Stimulated activated naive CD8-positive, alpha-beta T cell treated with anti-CD3 and anti-CD28 coated beads, Interleukin-15, Interleukin-2, amounts not matched to agents 100 ng/mL and 50 ng/mL, for 24 hours (primary cell): ENCODE measurements at regions not wholly inside any gene's neighbourhood (a gene's known extent, or its start where the extent isn't known, plus 50 kb on each side); places are given as distances from the start of the nearest gene placed in this dataset.
"Not testable (repeated sequence)": the region's sequence is repeated elsewhere in the genome, so short reads cannot be mapped to it uniquely, and the experiment has no call there.

Experiments used
- H3K27ac Mint-ChIP-seq: one replicate; pipeline ENCODE4 v1.8.0; 2021; ENCODE audit warnings: mild to moderate bottlenecking, mixed read lengths
- H3K27me3 Mint-ChIP-seq: one replicate; pipeline ENCODE4 v1.8.0; 2021; ENCODE audit warnings: mixed read lengths
- H3K36me3 Mint-ChIP-seq: one replicate; pipeline ENCODE4 v1.8.0; 2021; ENCODE audit warnings: low read depth, mixed read lengths
- H3K4me1 Mint-ChIP-seq: one replicate; pipeline ENCODE4 v1.8.0; 2021; ENCODE audit warnings: low read depth, mixed read lengths
- H3K4me3 Mint-ChIP-seq: one replicate; pipeline ENCODE4 v1.8.0; 2021; ENCODE audit warnings: mild to moderate bottlenecking, mixed read lengths
- H3K9me3 Mint-ChIP-seq: one replicate; pipeline ENCODE4 v1.8.0; 2021; ENCODE audit warnings: mixed read lengths

DNA sequence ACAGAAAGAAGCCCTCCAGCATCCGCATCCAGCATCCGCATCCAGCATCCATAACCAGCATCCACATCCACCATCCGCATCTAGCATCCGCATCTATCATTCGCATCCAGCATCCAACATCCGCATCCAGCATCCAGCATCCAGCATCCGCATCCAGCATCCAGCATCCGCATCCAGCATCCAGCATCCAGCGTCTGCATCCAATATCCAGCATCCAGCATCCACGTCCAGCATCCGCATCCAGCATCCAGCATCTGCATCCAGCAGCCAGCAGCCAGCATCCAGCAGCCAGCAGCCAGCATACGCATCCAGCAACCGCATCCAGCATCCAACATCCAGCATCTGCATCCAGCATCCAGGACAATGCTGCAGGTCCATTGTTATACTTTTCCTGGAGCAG, 671.0 kb upstream of the C16orf82 start:
- Mint-ChIP-seq H3K27ac (no peak overlapping the region), H3K4me3 (no peak overlapping the region), H3K36me3 (no peaks in the 10 kb centered on the region), H3K27me3 (peaks cover 10% of the 10 kb centered on the region), H3K9me3 (no peaks in the 10 kb centered on the region), H3K4me1 (no peaks in the 10 kb centered on the region)

GRCh38 chr16:26396511-26397235, 670.1 kb upstream of the C16orf82 start:
- Mint-ChIP-seq H3K9me3 (no peaks in the 10 kb centered on the region), H3K36me3 (no peaks in the 10 kb centered on the region), H3K27ac (no peak overlapping the region), H3K27me3 (peaks cover 12% of the 10 kb centered on the region), H3K4me1 (no peaks in the 10 kb centered on the region), H3K4me3 (no peak overlapping the region)

DNA sequence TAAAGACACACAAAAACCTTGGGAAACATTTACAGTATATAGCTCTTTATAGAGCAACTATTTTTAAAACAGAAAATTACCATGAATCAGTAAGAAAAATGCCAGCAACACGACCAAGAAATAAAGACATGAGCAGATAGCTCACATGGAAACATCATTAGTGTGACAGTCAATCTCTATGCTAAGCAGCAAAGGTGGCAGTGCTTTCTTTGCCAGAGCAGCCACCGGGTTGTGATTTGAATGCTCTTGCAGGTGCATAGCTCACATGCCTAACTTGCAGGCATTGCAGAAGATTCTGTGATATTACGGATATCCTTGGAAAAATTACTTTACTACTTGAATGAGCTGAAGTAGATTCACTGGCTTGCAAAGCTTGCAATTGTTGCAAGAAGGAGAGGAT, 652.9 kb upstream of the C16orf82 start:
- Mint-ChIP-seq H3K36me3 (no peaks in the 10 kb centered on the region), H3K27me3 (peaks cover 17% of the 10 kb centered on the region), H3K9me3 (peaks cover 9% of the 10 kb centered on the region), H3K4me3 (no peak overlapping the region), H3K27ac (no peak overlapping the region), H3K4me1 (no peaks in the 10 kb centered on the region)

- not testable (repeated sequence) for H3K4me3 Mint-ChIP-seq, H3K4me1 Mint-ChIP-seq, H3K36me3 Mint-ChIP-seq, H3K27ac Mint-ChIP-seq
- Mint-ChIP-seq H3K27me3 (peaks cover 14% of the 10 kb centered on the region), H3K9me3 (peaks cover 13% of the 10 kb centered on the region)
Observed at GRCh38 chr16:26419458-26419857, 647.3 kb upstream of the C16orf82 start.

GRCh38 chr16:26430618-26431017, 636.1 kb upstream of the C16orf82 start:
- H3K4me1 Mint-ChIP-seq = no peaks in the 10 kb centered on the region
- H3K36me3 Mint-ChIP-seq = no peaks in the 10 kb centered on the region
- peaks cover 2% of the 10 kb centered on the region for H3K27me3 Mint-ChIP-seq
- peaks cover 13% of the 10 kb centered on the region for H3K9me3 Mint-ChIP-seq
- H3K27ac Mint-ChIP-seq = no peak overlapping the region
- H3K4me3 Mint-ChIP-seq = no peak overlapping the region

GRCh38 chr16:26433807-26434206, 632.9 kb upstream of the C16orf82 start:
- H3K4me3 Mint-ChIP-seq = no peak overlapping the region
- no peak overlapping the region for H3K27ac Mint-ChIP-seq
- no peaks in the 10 kb centered on the region for H3K4me1 Mint-ChIP-seq

DNA sequence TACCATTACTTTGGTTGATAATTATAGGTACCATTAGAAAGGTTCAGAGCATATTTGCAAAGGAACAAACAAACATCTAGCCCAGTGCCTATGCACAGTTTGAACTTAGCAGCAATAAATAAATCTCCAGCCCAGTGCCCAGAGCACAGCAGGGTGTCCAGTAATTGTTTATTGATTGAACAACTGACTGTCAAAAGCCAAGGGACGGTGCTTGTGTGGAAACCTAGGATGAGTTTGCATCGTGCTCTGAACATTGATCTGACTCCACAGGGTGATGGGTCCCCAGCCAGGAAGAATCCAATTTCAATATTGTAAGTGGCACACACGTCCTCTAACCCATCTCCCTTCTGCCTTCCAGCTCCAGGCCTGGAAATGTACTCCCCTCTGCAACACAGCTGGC, 625.5 kb upstream of the C16orf82 start:
- H3K4me1 Mint-ChIP-seq = no peaks in the 10 kb centered on the region
- H3K27ac Mint-ChIP-seq = no peak overlapping the region
- H3K4me3 Mint-ChIP-seq = no peak overlapping the region
- H3K36me3 Mint-ChIP-seq = no peaks in the 10 kb centered on the region
- peaks cover 8% of the 10 kb centered on the region for H3K27me3 Mint-ChIP-seq
- peaks cover 9% of the 10 kb centered on the region for H3K9me3 Mint-ChIP-seq

More at GRCh38 chr16:26433807-26434206, 632.9 kb upstream of the C16orf82 start:
- Mint-ChIP-seq H3K36me3 (no peaks in the 10 kb centered on the region), H3K9me3 (peaks cover 18% of the 10 kb centered on the region), H3K27me3 (peaks cover 7% of the 10 kb centered on the region)

GRCh38 chr16:26442321-26442720, 624.4 kb upstream of the C16orf82 start:
- Mint-ChIP-seq H3K27me3 (peaks cover 8% of the 10 kb centered on the region), H3K27ac (no peak overlapping the region), H3K4me1 (no peaks in the 10 kb centered on the region), H3K9me3 (peaks cover 9% of the 10 kb centered on the region), H3K4me3 (no peak overlapping the region), H3K36me3 (no peaks in the 10 kb centered on the region)

- H3K4me3 Mint-ChIP-seq = no peak overlapping the region
- no peaks in the 10 kb centered on the region for H3K9me3 Mint-ChIP-seq
- H3K27ac Mint-ChIP-seq = no peak overlapping the region
- no peaks in the 10 kb centered on the region for H3K36me3 Mint-ChIP-seq
- peaks cover 4% of the 10 kb centered on the region for H3K27me3 Mint-ChIP-seq
- no peaks in the 10 kb centered on the region for H3K4me1 Mint-ChIP-seq
Observed at GRCh38 chr16:26447570-26447969, 619.2 kb upstream of the C16orf82 start.

GRCh38 chr16:26453215-26453614, 613.5 kb upstream of the C16orf82 start:
- no peaks in the 10 kb centered on the region for H3K9me3 Mint-ChIP-seq
- no peak overlapping the region for H3K27ac Mint-ChIP-seq
- peaks cover 12% of the 10 kb centered on the region for H3K27me3 Mint-ChIP-seq
- no peaks in the 10 kb centered on the region for H3K4me1 Mint-ChIP-seq
- no peak overlapping the region for H3K4me3 Mint-ChIP-seq
- no peaks in the 10 kb centered on the region for H3K36me3 Mint-ChIP-seq

DNA sequence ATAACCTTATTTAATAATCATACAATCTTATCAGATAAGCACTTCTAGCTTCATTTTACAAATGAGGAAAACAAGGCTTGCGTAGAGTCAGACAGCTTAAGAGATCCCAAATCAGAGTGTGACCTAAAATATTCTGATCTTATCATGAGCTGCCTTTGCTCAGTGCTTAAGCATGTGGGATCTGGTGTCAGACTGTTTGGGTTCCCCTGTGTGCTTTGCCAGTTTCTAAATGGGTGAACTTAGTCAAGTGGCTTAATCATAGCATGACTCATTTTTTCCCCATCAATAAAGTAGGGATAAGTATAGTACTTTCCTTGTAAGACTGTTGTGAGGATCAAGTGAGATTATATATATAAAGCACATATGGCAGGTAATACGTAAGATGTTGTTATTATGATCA, 612.6 kb upstream of the C16orf82 start:
- no peak overlapping the region for H3K27ac Mint-ChIP-seq
- H3K27me3 Mint-ChIP-seq = peaks cover 15% of the 10 kb centered on the region
- H3K36me3 Mint-ChIP-seq = no peaks in the 10 kb centered on the region
- no peak overlapping the region for H3K4me3 Mint-ChIP-seq
- no peaks in the 10 kb centered on the region for H3K9me3 Mint-ChIP-seq
- no peaks in the 10 kb centered on the region for H3K4me1 Mint-ChIP-seq

- H3K4me1 Mint-ChIP-seq = no peaks in the 10 kb centered on the region
- H3K27me3 Mint-ChIP-seq = peaks cover 22% of the 10 kb centered on the region
- H3K36me3 Mint-ChIP-seq = no peaks in the 10 kb centered on the region
- no peaks in the 10 kb centered on the region for H3K9me3 Mint-ChIP-seq
- no peak overlapping the region for H3K27ac Mint-ChIP-seq
- no peak overlapping the region for H3K4me3 Mint-ChIP-seq
Observed at GRCh38 chr16:26456074-26456473, 610.7 kb upstream of the C16orf82 start.

- Mint-ChIP-seq H3K27me3 (peaks cover 32% of the 10 kb centered on the region), H3K9me3 (no peaks in the 10 kb centered on the region), H3K36me3 (no peaks in the 10 kb centered on the region)
Observed at GRCh38 chr16:26457095-26457494, 609.6 kb upstream of the C16orf82 start.

GRCh38 chr16:26457882-26458281, 608.8 kb upstream of the C16orf82 start:
- no peaks in the 10 kb centered on the region for H3K36me3 Mint-ChIP-seq
- H3K27ac Mint-ChIP-seq = no peak overlapping the region
- H3K27me3 Mint-ChIP-seq = peaks cover 38% of the 10 kb centered on the region
- H3K4me3 Mint-ChIP-seq = no peak overlapping the region
- peaks cover 6% of the 10 kb centered on the region for H3K9me3 Mint-ChIP-seq
- no peaks in the 10 kb centered on the region for H3K4me1 Mint-ChIP-seq

More at GRCh38 chr16:26457095-26457494, 609.6 kb upstream of the C16orf82 start:
- H3K27ac Mint-ChIP-seq = no peak overlapping the region
- H3K4me3 Mint-ChIP-seq = no peak overlapping the region
- H3K4me1 Mint-ChIP-seq = no peaks in the 10 kb centered on the region

GRCh38 chr16:26464576-26465266, 602.0 kb upstream of the C16orf82 start:
- peaks cover 6% of the 10 kb centered on the region for H3K9me3 Mint-ChIP-seq
- no peak overlapping the region for H3K27ac Mint-ChIP-seq
- H3K36me3 Mint-ChIP-seq = no peaks in the 10 kb centered on the region
- no peak overlapping the region for H3K4me3 Mint-ChIP-seq
- no peaks in the 10 kb centered on the region for H3K4me1 Mint-ChIP-seq
- H3K27me3 Mint-ChIP-seq = peaks cover 32% of the 10 kb centered on the region

DNA sequence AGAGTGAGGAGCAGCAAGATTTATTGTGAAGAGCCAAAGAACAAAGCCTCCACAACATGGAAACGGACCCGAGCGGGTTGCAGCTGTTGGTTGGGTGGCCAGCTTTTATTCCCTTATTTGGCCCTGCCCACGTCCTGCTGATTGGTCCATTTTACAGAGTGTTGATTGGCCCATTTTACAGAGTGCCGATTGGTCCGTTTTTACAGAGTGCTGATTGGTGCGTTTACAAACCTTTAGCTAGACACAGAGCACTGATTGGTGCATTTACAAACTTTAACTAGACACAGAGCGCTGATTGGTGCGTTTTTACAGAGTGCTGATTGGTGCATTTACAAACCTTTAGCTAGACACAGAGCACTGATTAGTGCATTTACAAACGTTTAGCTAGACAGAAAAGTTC, 592.3 kb upstream of the C16orf82 start:
- not testable (repeated sequence) for H3K4me3 Mint-ChIP-seq, H3K36me3 Mint-ChIP-seq, H3K4me1 Mint-ChIP-seq, H3K27ac Mint-ChIP-seq, H3K27me3 Mint-ChIP-seq
- peaks cover 11% of the 10 kb centered on the region for H3K9me3 Mint-ChIP-seq
